ENCODE measurements at regions not wholly inside any gene's neighbourhood (a gene's known extent, or its start where the extent isn't known, plus 50 kb on each side); places are given as distances from the start of the nearest gene placed in this dataset.
"Not testable (repeated sequence)": the region's sequence is repeated elsewhere in the genome, so short reads cannot be mapped to it uniquely, and the experiment has no call there.

GRCh38 chr5:126027149-126027548, 396.1 kb upstream of the GRAMD2B start:
- WGBS (ENCODE audit: insufficient coverage), result 88% methylated on average over 3 of the region's 3 CpGs
- TF ChIP-seq, protein P1, sequence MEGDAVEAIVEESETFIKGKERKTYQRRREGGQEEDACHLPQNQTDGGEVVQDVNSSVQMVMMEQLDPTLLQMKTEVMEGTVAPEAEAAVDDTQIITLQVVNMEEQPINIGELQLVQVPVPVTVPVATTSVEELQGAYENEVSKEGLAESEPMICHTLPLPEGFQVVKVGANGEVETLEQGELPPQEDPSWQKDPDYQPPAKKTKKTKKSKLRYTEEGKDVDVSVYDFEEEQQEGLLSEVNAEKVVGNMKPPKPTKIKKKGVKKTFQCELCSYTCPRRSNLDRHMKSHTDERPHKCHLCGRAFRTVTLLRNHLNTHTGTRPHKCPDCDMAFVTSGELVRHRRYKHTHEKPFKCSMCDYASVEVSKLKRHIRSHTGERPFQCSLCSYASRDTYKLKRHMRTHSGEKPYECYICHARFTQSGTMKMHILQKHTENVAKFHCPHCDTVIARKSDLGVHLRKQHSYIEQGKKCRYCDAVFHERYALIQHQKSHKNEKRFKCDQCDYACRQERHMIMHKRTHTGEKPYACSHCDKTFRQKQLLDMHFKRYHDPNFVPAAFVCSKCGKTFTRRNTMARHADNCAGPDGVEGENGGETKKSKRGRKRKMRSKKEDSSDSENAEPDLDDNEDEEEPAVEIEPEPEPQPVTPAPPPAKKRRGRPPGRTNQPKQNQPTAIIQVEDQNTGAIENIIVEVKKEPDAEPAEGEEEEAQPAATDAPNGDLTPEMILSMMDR (IDR thresholded peaks at IDR 0.05), result no peak

GRCh38 chr5:126027652-126028051, 395.6 kb upstream of the GRAMD2B start:
- H3K27ac Mint-ChIP-seq, result no peak overlapping the region
- Histone ChIP-seq H3K27me3 (ENCODE audit: control insufficient read depth, insufficient read depth, low read length) (no peaks in the 10 kb centered on the region), H3K27ac (ENCODE audit: low read length) (no peak overlapping the region), H3K9me3 (ENCODE audit: control insufficient read depth, insufficient read depth, low read length) (peaks cover 16% of the 10 kb centered on the region), H3K36me3 (ENCODE audit: control insufficient read depth, insufficient read depth, low read length) (no peaks in the 10 kb centered on the region), H3K4me3 (ENCODE audit: low read length) (no peak overlapping the region), H3K4me1 (ENCODE audit: control insufficient read depth, insufficient read depth, low read length) (no peaks in the 10 kb centered on the region)
- H3K27me3 Mint-ChIP-seq (ENCODE audit: low read depth in 2 of 2), result no peaks in the 10 kb centered on the region
- WGBS (ENCODE audit: insufficient coverage), result 90% methylated on average over 2 of the region's 2 CpGs
- H3K9me3 Mint-ChIP-seq, result peaks cover 22 to 27% of the 10 kb centered on the region in 2 donors
- H3K36me3 Mint-ChIP-seq, result peaks cover 23% of the 10 kb centered on the region
- ATAC-seq, result peak in 1 of 3 donors; percentile 17
- H3K4me3 Mint-ChIP-seq, result no peak overlapping the region
- no peak for DNase-seq
- H3K4me1 Mint-ChIP-seq, result no peaks in the 10 kb centered on the region
- intact Hi-C loops (cut with micrococcal nuclease), result no loop called here
- TF ChIP-seq, protein P1 (IDR thresholded peaks at IDR 0.05), result no peak

More at GRCh38 chr5:126027149-126027548, 396.1 kb upstream of the GRAMD2B start:
- no peak for DNase-seq
- H3K4me3 Mint-ChIP-seq, result no peak overlapping the region
- no peak overlapping the region for H3K27ac Mint-ChIP-seq
- no peaks in the 10 kb centered on the region for H3K27me3 ChIP-seq (ENCODE audit: control insufficient read depth, insufficient read depth, low read length)
- H3K36me3 ChIP-seq (ENCODE audit: control insufficient read depth, insufficient read depth, low read length), result no peaks in the 10 kb centered on the region
- H3K4me1 Mint-ChIP-seq, result no peaks in the 10 kb centered on the region
- H3K9me3 Mint-ChIP-seq, result peaks cover 25 to 29% of the 10 kb centered on the region in 2 donors
- ATAC-seq, result peak in 1 of 3 donors; percentile 3
- no peaks in the 10 kb centered on the region for H3K27me3 Mint-ChIP-seq (ENCODE audit: low read depth in 2 of 2)
- H3K4me3 ChIP-seq (ENCODE audit: low read length), result no peak overlapping the region
- H3K9me3 ChIP-seq (ENCODE audit: control insufficient read depth, insufficient read depth, low read length), result peaks cover 16% of the 10 kb centered on the region
- H3K4me1 ChIP-seq (ENCODE audit: control insufficient read depth, insufficient read depth, low read length), result no peaks in the 10 kb centered on the region
- intact Hi-C loops (cut with micrococcal nuclease), result no loop called here
- H3K27ac ChIP-seq (ENCODE audit: low read length), result no peak overlapping the region
- peaks cover 23% of the 10 kb centered on the region for H3K36me3 Mint-ChIP-seq

DNA sequence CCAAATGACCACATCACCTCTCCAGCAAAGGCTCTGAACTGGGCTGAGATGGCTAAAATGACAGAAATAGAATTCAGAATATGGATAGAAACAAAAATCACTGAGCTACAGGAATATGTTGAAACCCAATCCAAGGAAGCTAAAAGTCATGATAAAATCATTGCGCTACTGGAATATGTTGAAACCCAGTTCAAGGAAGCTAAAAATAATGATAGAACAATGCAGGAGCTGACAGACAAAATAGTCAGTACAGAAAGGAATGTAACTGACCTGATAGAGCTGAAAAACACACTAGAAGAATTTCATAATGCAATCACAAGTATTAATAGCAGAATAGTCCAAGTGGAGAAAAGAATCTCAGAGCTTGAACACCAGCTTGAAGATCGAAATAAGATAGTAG, 394.9 kb upstream of the GRAMD2B start:
- ATAC-seq, result no peak

DNA sequence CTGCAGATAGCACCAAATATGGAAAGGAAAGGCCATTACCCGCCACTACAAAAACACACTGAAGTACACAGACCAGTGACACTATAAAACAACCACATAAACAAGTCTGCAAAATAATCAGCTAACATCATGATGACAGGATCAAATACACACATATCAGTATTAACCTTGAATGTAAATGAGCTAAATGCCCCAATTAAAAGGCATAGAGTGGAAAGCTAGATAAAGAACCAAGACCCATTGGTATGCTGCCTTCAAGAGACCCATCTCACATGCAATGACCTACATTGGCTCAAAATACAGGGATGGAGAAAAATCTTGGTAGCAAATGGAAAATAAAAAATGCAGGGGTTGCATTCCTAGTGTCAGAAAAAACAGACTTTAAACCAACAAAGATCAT, 393.9 kb upstream of the GRAMD2B start:
- DNase-seq; H3K4me3 ChIP-seq (ENCODE audit: low read length); H3K27me3 Mint-ChIP-seq (ENCODE audit: low read depth in 2 of 2); H3K4me3 Mint-ChIP-seq; H3K4me1 Mint-ChIP-seq; H3K36me3 ChIP-seq (ENCODE audit: control insufficient read depth, insufficient read depth, low read length); H3K27ac ChIP-seq (ENCODE audit: low read length); intact Hi-C loops (cut with micrococcal nuclease); H3K4me1 ChIP-seq (ENCODE audit: control insufficient read depth, insufficient read depth, low read length); H3K27ac Mint-ChIP-seq; H3K27me3 ChIP-seq (ENCODE audit: control insufficient read depth, insufficient read depth, low read length); ATAC-seq: not testable (repeated sequence)
- Mint-ChIP-seq H3K36me3 (peaks cover 23% of the 10 kb centered on the region), H3K9me3 (peaks cover 22 to 27% of the 10 kb centered on the region in 2 donors)
- 88% methylated on average over 1 of the region's 1 CpG for WGBS (ENCODE audit: insufficient coverage)
- H3K9me3 ChIP-seq (ENCODE audit: control insufficient read depth, insufficient read depth, low read length), result peaks cover 16% of the 10 kb centered on the region

More for the DNA sequence above, 394.9 kb upstream of the GRAMD2B start:
- no peak overlapping the region for H3K27ac ChIP-seq (ENCODE audit: low read length)
- peaks cover 23% of the 10 kb centered on the region for H3K36me3 Mint-ChIP-seq
- peaks cover 16% of the 10 kb centered on the region for H3K9me3 ChIP-seq (ENCODE audit: control insufficient read depth, insufficient read depth, low read length)
- DNase-seq, result no peak
- intact Hi-C loops (cut with micrococcal nuclease), result no loop called here
- H3K4me3 Mint-ChIP-seq, result no peak overlapping the region
- H3K4me3 ChIP-seq (ENCODE audit: low read length), result no peak overlapping the region
- WGBS (ENCODE audit: insufficient coverage), result 80% methylated on average over 2 of the region's 2 CpGs
- H3K36me3 ChIP-seq (ENCODE audit: control insufficient read depth, insufficient read depth, low read length), result no peaks in the 10 kb centered on the region
- H3K9me3 Mint-ChIP-seq, result peaks cover 22 to 27% of the 10 kb centered on the region in 2 donors
- TF ChIP-seq, protein P1 (IDR thresholded peaks at IDR 0.05), result no peak
- no peaks in the 10 kb centered on the region for H3K4me1 ChIP-seq (ENCODE audit: control insufficient read depth, insufficient read depth, low read length)
- no peaks in the 10 kb centered on the region for H3K27me3 ChIP-seq (ENCODE audit: control insufficient read depth, insufficient read depth, low read length)
- H3K27me3 Mint-ChIP-seq (ENCODE audit: low read depth in 2 of 2), result no peaks in the 10 kb centered on the region
- H3K4me1 Mint-ChIP-seq, result no peaks in the 10 kb centered on the region
- H3K27ac Mint-ChIP-seq, result no peak overlapping the region

Data from natural killer cell (primary cell).